OCI-LY1 (cell line): ENCODE measurements at regions not wholly inside any gene's neighbourhood (a gene's known extent, or its start where the extent isn't known, plus 50 kb on each side); places are given as distances from the start of the nearest gene placed in this dataset.

ENCODE experiments used
- H2AFZ ChIP-seq: fragments of 200-600 bp; sonication (generic), shearing (Covaris generic); 2 replicates; pipeline ENCODE4 v1.6.0; 2014; ENCODE audit warnings: antibody characterized with exemption, mild to moderate bottlenecking, low read length
- H3F3A ChIP-seq: fragments of 200-600 bp; sonication (generic), shearing (Covaris generic); 2 replicates; pipeline ENCODE4 v1.6.0; 2014; ENCODE audit warnings: mild to moderate bottlenecking, antibody characterized with exemption, low read length, moderate library complexity; ENCODE audit not compliant: insufficient read depth
- H3K27ac ChIP-seq: fragments of 200-600 bp; sonication (generic); 2 replicates; pipeline ENCODE4 v1.5.1; 2014; ENCODE audit warnings: low read length, mixed run types, mild to moderate bottlenecking, low read depth; ENCODE audit not compliant: poor library complexity, severe bottlenecking
- H3K27me3 ChIP-seq: fragments of 200-600 bp; sonication (generic); 2 replicates; pipeline ENCODE4 v1.6.0; 2014; ENCODE audit warnings: antibody characterized with exemption, mild to moderate bottlenecking, low read length, moderate library complexity; ENCODE audit not compliant: insufficient read depth
- H3K36me3 ChIP-seq: fragments of 200-600 bp; sonication (generic); 2 replicates; pipeline ENCODE4 v1.6.1; 2014; ENCODE audit warnings: mild to moderate bottlenecking, antibody characterized with exemption, low read length, moderate library complexity, mixed read lengths; ENCODE audit not compliant: insufficient read depth
- H3K4me1 ChIP-seq: fragments of 200-600 bp; sonication (generic); 2 replicates; pipeline ENCODE4 v1.5.1; 2014; ENCODE audit warnings: mild to moderate bottlenecking, low read length, moderate library complexity; ENCODE audit not compliant: insufficient read depth, severe bottlenecking
- H3K4me2 ChIP-seq: fragments of 200-600 bp; sonication (generic), shearing (Covaris generic); 2 replicates; pipeline ENCODE4 v1.6.1; 2014; ENCODE audit warnings: low read length
- H3K4me3 ChIP-seq: fragments of 200-600 bp; sonication (generic); 2 replicates; pipeline ENCODE4 v1.5.1; 2014; ENCODE audit warnings: low read length, low read depth, mild to moderate bottlenecking, mixed read lengths; ENCODE audit not compliant: poor library complexity, severe bottlenecking
- H3K79me2 ChIP-seq: fragments of 200-600 bp; shearing (Covaris generic); 2 replicates; pipeline ENCODE4 v1.6.1; 2016; ENCODE audit warnings: mixed run types, low read length, mixed read lengths; ENCODE audit not compliant: insufficient read depth
- H3K9ac ChIP-seq: fragments of 200-600 bp; sonication (generic), shearing (Covaris generic); 2 replicates; pipeline ENCODE4 v1.6.1; 2014; ENCODE audit warnings: mild to moderate bottlenecking, low read length, mixed read lengths
- H3K9me2 ChIP-seq: fragments of 200-600 bp; sonication (generic), shearing (Covaris generic); 2 replicates; pipeline ENCODE4 v1.6.1; 2014; ENCODE audit warnings: low read depth, mild to moderate bottlenecking, low read length, mixed read lengths
- H3K9me3 ChIP-seq: fragments of 200-600 bp; shearing (Covaris generic); 2 replicates; pipeline ENCODE4 v1.6.1; 2014; ENCODE audit warnings: low read length, mixed read lengths
- H4K20me1 ChIP-seq: fragments of 200-600 bp; sonication (generic), shearing (Covaris generic); 2 replicates; pipeline ENCODE4 v1.6.0; 2016; ENCODE audit warnings: mild to moderate bottlenecking, low read length; ENCODE audit not compliant: insufficient read depth
- CTCF ChIP-seq: fragments of 200-600 bp; sonication (generic), shearing (Covaris generic); IDR thresholded peaks from 2 replicates; pipeline ENCODE4 v1.5.1; 2017; ENCODE audit warnings: mild to moderate bottlenecking, antibody characterized with exemption, low read length, moderate library complexity, mixed read lengths
- EZH2 ChIP-seq: fragments of 200-600 bp; sonication (generic), shearing (Covaris generic); IDR thresholded peaks from 2 replicates; pipeline ENCODE4 v1.8.0; 2017; ENCODE audit warnings: borderline replicate concordance, mixed run types, mild to moderate bottlenecking, antibody characterized with exemption, low read length, moderate library complexity, mixed read lengths

- H3K9me3 ChIP-seq: no peaks in the 10 kb centered on the region
- H3K9me2 ChIP-seq: no peaks in the 10 kb centered on the region
- no peaks in the 10 kb centered on the region for H4K20me1 ChIP-seq
- TF ChIP-seq CTCF (no peak), EZH2 (no peak)
- no peaks in the 10 kb centered on the region for H3K36me3 ChIP-seq
- H3K4me3 ChIP-seq: no peak overlapping the region
- H3K79me2 ChIP-seq: no peaks in the 10 kb centered on the region
- H3K4me1 ChIP-seq: no peaks in the 10 kb centered on the region
- no peak overlapping the region for H2AFZ ChIP-seq
- H3K27ac ChIP-seq: no peak overlapping the region
- H3F3A ChIP-seq: no peaks in the 10 kb centered on the region
- H3K27me3 ChIP-seq: no peaks in the 10 kb centered on the region
- H3K4me2 ChIP-seq: no peak overlapping the region
- no peak overlapping the region for H3K9ac ChIP-seq
Measured at GRCh38 chr18:28916456-28916855, 739.5 kb upstream of the CDH2 start.

GRCh38 chr18:28905509-28905908 is 728.6 kb upstream of the CDH2 start:
- Histone ChIP-seq H3K27ac (no peak overlapping the region), H3F3A (no peaks in the 10 kb centered on the region), H3K27me3 (no peaks in the 10 kb centered on the region), H3K4me2 (no peak overlapping the region), H3K4me3 (no peak overlapping the region), H3K9me2 (no peaks in the 10 kb centered on the region), H3K4me1 (no peaks in the 10 kb centered on the region), H3K36me3 (no peaks in the 10 kb centered on the region), H2AFZ (no peak overlapping the region), H3K79me2 (no peaks in the 10 kb centered on the region), H3K9ac (no peak overlapping the region), H4K20me1 (no peaks in the 10 kb centered on the region), H3K9me3 (no peaks in the 10 kb centered on the region)
- TF ChIP-seq CTCF: no peak
- no peak for TF ChIP-seq EZH2

- Histone ChIP-seq H3K4me1 (no peaks in the 10 kb centered on the region), H3K9ac (no peak overlapping the region)
- TF ChIP-seq CTCF (no peak), EZH2 (no peak)
Measured at GRCh38 chr18:28904789-28905364, 727.9 kb upstream of the CDH2 start.

More at GRCh38 chr18:28904789-28905364, 727.9 kb upstream of the CDH2 start:
- Histone ChIP-seq H4K20me1 (no peaks in the 10 kb centered on the region), H3K4me3 (no peak overlapping the region), H3K27me3 (no peaks in the 10 kb centered on the region), H3K79me2 (no peaks in the 10 kb centered on the region), H3K36me3 (no peaks in the 10 kb centered on the region), H3F3A (no peaks in the 10 kb centered on the region), H3K4me2 (no peak overlapping the region), H3K9me2 (no peaks in the 10 kb centered on the region), H3K27ac (no peak overlapping the region), H2AFZ (no peak overlapping the region), H3K9me3 (no peaks in the 10 kb centered on the region)
